ENCODE measurements at regions not wholly inside any gene's neighbourhood (a gene's known extent, or its start where the extent isn't known, plus 50 kb on each side); places are given as distances from the start of the nearest gene placed in this dataset.

GRCh38 chr13:73820285-73820684 is 313.9 kb downstream of the KLF12 start:
- Histone ChIP-seq H3K4me1 (no peaks in the 10 kb centered on the region), H3K4me3 (no peak overlapping the region), H3K36me3 (no peaks in the 10 kb centered on the region), H3K27me3 (no peaks in the 10 kb centered on the region), H3K9me3 (no peaks in the 10 kb centered on the region), H3K27ac (no peak overlapping the region)
- no peak for DNase-seq (ENCODE audit: low spot score)
- TF ChIP-seq, protein P1, sequence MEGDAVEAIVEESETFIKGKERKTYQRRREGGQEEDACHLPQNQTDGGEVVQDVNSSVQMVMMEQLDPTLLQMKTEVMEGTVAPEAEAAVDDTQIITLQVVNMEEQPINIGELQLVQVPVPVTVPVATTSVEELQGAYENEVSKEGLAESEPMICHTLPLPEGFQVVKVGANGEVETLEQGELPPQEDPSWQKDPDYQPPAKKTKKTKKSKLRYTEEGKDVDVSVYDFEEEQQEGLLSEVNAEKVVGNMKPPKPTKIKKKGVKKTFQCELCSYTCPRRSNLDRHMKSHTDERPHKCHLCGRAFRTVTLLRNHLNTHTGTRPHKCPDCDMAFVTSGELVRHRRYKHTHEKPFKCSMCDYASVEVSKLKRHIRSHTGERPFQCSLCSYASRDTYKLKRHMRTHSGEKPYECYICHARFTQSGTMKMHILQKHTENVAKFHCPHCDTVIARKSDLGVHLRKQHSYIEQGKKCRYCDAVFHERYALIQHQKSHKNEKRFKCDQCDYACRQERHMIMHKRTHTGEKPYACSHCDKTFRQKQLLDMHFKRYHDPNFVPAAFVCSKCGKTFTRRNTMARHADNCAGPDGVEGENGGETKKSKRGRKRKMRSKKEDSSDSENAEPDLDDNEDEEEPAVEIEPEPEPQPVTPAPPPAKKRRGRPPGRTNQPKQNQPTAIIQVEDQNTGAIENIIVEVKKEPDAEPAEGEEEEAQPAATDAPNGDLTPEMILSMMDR (IDR thresholded peaks at IDR 0.05), result no peak

- TF ChIP-seq, protein P1 (IDR thresholded peaks at IDR 0.05), result no peak
- H3K27ac ChIP-seq, result no peak overlapping the region
- no peak for DNase-seq (ENCODE audit: low spot score)
- no peaks in the 10 kb centered on the region for H3K27me3 ChIP-seq
- no peak overlapping the region for H3K4me3 ChIP-seq
- no peaks in the 10 kb centered on the region for H3K36me3 ChIP-seq
- H3K9me3 ChIP-seq, result no peaks in the 10 kb centered on the region
- H3K4me1 ChIP-seq, result no peaks in the 10 kb centered on the region
Measured at GRCh38 chr13:73819711-73820110, 314.5 kb downstream of the KLF12 start.

- Histone ChIP-seq H3K4me3 (no peak overlapping the region), H3K4me1 (peaks cover 0 to 14% of the 10 kb centered on the region in 2 donors), H3K27me3 (no peaks in the 10 kb centered on the region), H3K36me3 (no peaks in the 10 kb centered on the region), H3K9me3 (no peaks in the 10 kb centered on the region), H3K27ac (no peak overlapping the region)
- TF ChIP-seq, protein P1 (IDR thresholded peaks at IDR 0.05), result no peak
- DNase-seq (ENCODE audit: low spot score), result no peak
Measured at GRCh38 chr13:73816702-73817101, 317.5 kb downstream of the KLF12 start.

DNA sequence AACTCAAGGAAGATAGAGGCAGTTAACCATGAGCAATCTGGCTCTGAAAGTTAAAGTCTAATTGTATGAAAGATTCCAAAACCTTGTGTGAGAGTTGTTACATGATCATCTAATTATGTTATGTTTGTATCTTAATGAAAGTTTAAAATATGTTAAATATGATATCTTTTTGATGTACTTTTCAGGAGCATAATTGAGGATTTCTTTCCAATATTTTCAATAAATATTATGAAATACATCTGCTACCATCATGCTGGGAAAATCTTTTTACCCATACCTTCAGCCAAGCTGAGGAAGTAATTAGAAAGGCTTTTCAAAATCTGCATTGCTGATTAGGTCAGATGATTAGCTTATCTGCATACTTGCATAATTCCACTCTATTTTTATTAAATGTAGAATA is 318.4 kb downstream of the KLF12 start:
- H3K4me1 ChIP-seq, result peaks cover 0 to 14% of the 10 kb centered on the region in 2 donors
- H3K9me3 ChIP-seq, result no peaks in the 10 kb centered on the region
- DNase-seq (ENCODE audit: low spot score), result no peak
- TF ChIP-seq, protein P1 (IDR thresholded peaks at IDR 0.05), result no peak
- no peaks in the 10 kb centered on the region for H3K27me3 ChIP-seq
- H3K4me3 ChIP-seq, result no peak overlapping the region
- no peak overlapping the region for H3K27ac ChIP-seq
- no peaks in the 10 kb centered on the region for H3K36me3 ChIP-seq

- no peak overlapping the region for H3K27ac ChIP-seq
Measured at GRCh38 chr13:73810647-73811046, 323.6 kb downstream of the KLF12 start.

GRCh38 chr13:73809561-73809960 is 324.6 kb downstream of the KLF12 start:
- DNase-seq (ENCODE audit: low spot score), result no peak
- Histone ChIP-seq H3K27me3 (no peaks in the 10 kb centered on the region), H3K4me1 (peaks cover 0 to 14% of the 10 kb centered on the region in 2 donors), H3K27ac (no peak overlapping the region), H3K36me3 (no peaks in the 10 kb centered on the region), H3K4me3 (no peak overlapping the region), H3K9me3 (no peaks in the 10 kb centered on the region)
- TF ChIP-seq, protein P1 (IDR thresholded peaks at IDR 0.05), result no peak

More at GRCh38 chr13:73810647-73811046, 323.6 kb downstream of the KLF12 start:
- TF ChIP-seq, protein P1 (IDR thresholded peaks at IDR 0.05), result no peak
- Histone ChIP-seq H3K4me1 (peaks cover 0 to 14% of the 10 kb centered on the region in 2 donors), H3K36me3 (no peaks in the 10 kb centered on the region), H3K4me3 (no peak overlapping the region), H3K9me3 (no peaks in the 10 kb centered on the region), H3K27me3 (no peaks in the 10 kb centered on the region)
- no peak for DNase-seq (ENCODE audit: low spot score)

All from right atrium auricular region (tissue), 2 donors.